Stomach (tissue), 4 donors: ENCODE measurements at regions not wholly inside any gene's neighbourhood (a gene's known extent, or its start where the extent isn't known, plus 50 kb on each side); places are given as distances from the start of the nearest gene placed in this dataset.

Experiments
- EP300 ChIP-seq: sonication (generic); formaldehyde crosslinking; IDR thresholded peaks from one replicate; pipeline ENCODE4 v1.6.1; 2017; ENCODE audit warnings: antibody characterized with exemption
- POLR2AphosphoS5 ChIP-seq, 3 donors: sonication (generic); formaldehyde crosslinking; IDR thresholded peaks; one replicate each; pipeline ENCODE4 v1.6.1; 2016; ENCODE audit warnings: antibody characterized with exemption in 3 of 3
- TF ChIP-seq, protein P1 (sequence below), 7 experiments: fragments of 450-650 bp in 4 of 7; fragments of 200-600 bp in 3 of 7; sonication (generic) in 3 of 7; IDR thresholded peaks; one replicate each; pipeline ENCODE4 v1.5.1; 2016 to 2019; ENCODE audit warnings: antibody characterized with exemption in 7 of 7, control low read depth in 2 of 7, mild to moderate bottlenecking in 1 of 7

DNA sequence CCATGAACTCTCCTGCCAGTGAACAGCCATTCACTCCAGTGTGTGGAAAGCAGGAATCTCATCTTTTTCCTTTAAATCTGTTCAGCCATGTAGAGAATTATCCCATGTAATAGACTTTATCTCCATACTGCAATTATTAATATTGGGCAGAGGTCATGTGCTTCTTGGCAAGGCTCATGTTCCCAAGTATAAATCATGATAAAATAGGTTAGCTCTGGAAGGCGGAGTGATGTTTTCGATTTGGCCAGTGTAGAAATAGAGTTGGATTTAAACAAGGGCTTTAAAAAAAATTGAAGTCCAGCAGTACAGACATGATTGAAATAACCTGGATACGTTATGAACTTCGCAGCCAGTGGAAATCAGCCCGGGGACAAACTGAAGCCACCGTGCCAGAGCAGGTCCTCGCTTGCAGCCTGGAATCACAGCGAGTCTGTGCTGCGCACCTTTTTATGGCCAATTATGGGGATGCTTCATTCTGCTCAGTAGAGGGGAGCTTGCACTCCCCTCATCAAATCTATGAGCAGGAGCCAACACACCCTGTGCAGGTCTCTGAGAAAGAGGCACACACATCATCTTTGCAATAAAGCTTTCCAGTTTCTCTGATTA lies 654.0 kb upstream of the MKI67 start:
- TF ChIP-seq EP300 (no peak), POLR2AphosphoS5 (IDR thresholded peaks at IDR 0.05) (no peak)
- TF ChIP-seq, protein P1, sequence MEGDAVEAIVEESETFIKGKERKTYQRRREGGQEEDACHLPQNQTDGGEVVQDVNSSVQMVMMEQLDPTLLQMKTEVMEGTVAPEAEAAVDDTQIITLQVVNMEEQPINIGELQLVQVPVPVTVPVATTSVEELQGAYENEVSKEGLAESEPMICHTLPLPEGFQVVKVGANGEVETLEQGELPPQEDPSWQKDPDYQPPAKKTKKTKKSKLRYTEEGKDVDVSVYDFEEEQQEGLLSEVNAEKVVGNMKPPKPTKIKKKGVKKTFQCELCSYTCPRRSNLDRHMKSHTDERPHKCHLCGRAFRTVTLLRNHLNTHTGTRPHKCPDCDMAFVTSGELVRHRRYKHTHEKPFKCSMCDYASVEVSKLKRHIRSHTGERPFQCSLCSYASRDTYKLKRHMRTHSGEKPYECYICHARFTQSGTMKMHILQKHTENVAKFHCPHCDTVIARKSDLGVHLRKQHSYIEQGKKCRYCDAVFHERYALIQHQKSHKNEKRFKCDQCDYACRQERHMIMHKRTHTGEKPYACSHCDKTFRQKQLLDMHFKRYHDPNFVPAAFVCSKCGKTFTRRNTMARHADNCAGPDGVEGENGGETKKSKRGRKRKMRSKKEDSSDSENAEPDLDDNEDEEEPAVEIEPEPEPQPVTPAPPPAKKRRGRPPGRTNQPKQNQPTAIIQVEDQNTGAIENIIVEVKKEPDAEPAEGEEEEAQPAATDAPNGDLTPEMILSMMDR (IDR thresholded peaks at IDR 0.05): no peak
